H1 (cell line): ENCODE measurements at regions not wholly inside any gene's neighbourhood (a gene's known extent, or its start where the extent isn't known, plus 50 kb on each side); places are given as distances from the start of the nearest gene placed in this dataset.

Source experiments
- CTCF ChIA-PET: fragments of 300-600 bp; sonication (Branson Sonifier 250); formaldehyde crosslinking; loops from one replicate; lab custom pipeline; 2021; ENCODE audit not compliant: partially characterized antibody; lab: Charles Lee
- POLR2A ChIA-PET: fragments of 300-600 bp; sonication (Branson Sonifier 250); formaldehyde crosslinking; loops from one replicate; lab custom pipeline; 2021; ENCODE audit warnings: inconsistent platforms; ENCODE audit not compliant: partially characterized antibody; lab: Charles Lee
- DNase-seq, 2 experiments: peaks; one replicate each; pipeline versions ENCODE4 v3.0.0 to v3.0.0-alpha.2; 2010 to 2022; ENCODE audit warnings: low spot score in 2 of 2, low read depth in 1 of 2, mixed read lengths in 1 of 2
- FAIRE-seq: peaks from 2 replicates; lab custom pipeline; 2011; peaks lifted over from hg19 to GRCh38; lab: Jason Lieb, UNC
- H2AFZ ChIP-seq: 2 replicates; pipeline ENCODE4 v1.8.1; 2012; ENCODE audit warnings: low read length, inconsistent platforms
- H2AK5ac ChIP-seq: 2 replicates; pipeline ENCODE4 v1.6.1; 2013; ENCODE audit warnings: low read depth, low read length
- H2BK120ac ChIP-seq: replicated peaks from 2 replicates; pipeline ENCODE3; 2013; ENCODE audit warnings: low read depth, low read length, inconsistent platforms
- H2BK12ac ChIP-seq: 2 replicates; pipeline ENCODE4 v1.6.1; 2013; ENCODE audit warnings: low read depth, low read length
- H2BK15ac ChIP-seq: 2 replicates; pipeline ENCODE4 v1.6.1; 2013; ENCODE audit warnings: low read length
- H2BK20ac ChIP-seq: 2 replicates; pipeline ENCODE4 v1.6.1; 2013; ENCODE audit warnings: low read length
- H2BK5ac ChIP-seq: 2 replicates; pipeline ENCODE4 v1.6.1; 2013; ENCODE audit warnings: low read depth, low read length
- H3K14ac ChIP-seq: 2 replicates; pipeline ENCODE4 v1.6.1; 2013; ENCODE audit warnings: inconsistent platforms; ENCODE audit not compliant: insufficient read length
- H3K18ac ChIP-seq: 2 replicates; pipeline ENCODE4 v1.6.1; 2013; ENCODE audit warnings: low read length; ENCODE audit errors: extremely low read depth
- H3K23ac ChIP-seq: 2 replicates; pipeline ENCODE4 v1.6.1; 2013; ENCODE audit warnings: inconsistent platforms; ENCODE audit not compliant: insufficient read length
- H3K23me2 ChIP-seq: 2 replicates; pipeline ENCODE4 v1.6.1; 2013; ENCODE audit warnings: low read depth, low read length
- H3K27ac ChIP-seq: 2 replicates; pipeline ENCODE4 v1.6.1; 2011; ENCODE audit warnings: low read depth, low read length, inconsistent platforms
- H3K27me3 ChIP-seq, 4 experiments: replicated peaks in 1 of 4; 1 replicate in 1 of 4; 2 replicates in 3 of 4; pipeline versions ENCODE4 v1.6.1 to v1.8.1; 2011 to 2013; ENCODE audit warnings: low read length in 3 of 4, mild to moderate bottlenecking in 3 of 4, inconsistent platforms in 2 of 4, mixed read lengths in 2 of 4, moderate library complexity in 1 of 4; ENCODE audit not compliant: control insufficient read depth in 3 of 4, insufficient read depth in 3 of 4; ENCODE audit errors: extremely low read depth in 1 of 4
- H3K36me3 ChIP-seq, 4 experiments: 2 replicates each; pipeline versions ENCODE4 v1.6.1 to v1.8.1; 2011 to 2013; ENCODE audit warnings: mild to moderate bottlenecking in 4 of 4, low read length in 3 of 4, moderate library complexity in 2 of 4, control low read depth in 1 of 4, inconsistent platforms in 1 of 4; ENCODE audit not compliant: insufficient read depth in 4 of 4, control insufficient read depth in 2 of 4
- H3K4ac ChIP-seq: replicated peaks from 2 replicates; pipeline ENCODE3; 2013; ENCODE audit warnings: low read length, low read depth, mixed read lengths, inconsistent platforms; ENCODE audit not compliant: insufficient read length
- H3K4me1 ChIP-seq, 4 experiments: replicated peaks in 1 of 4; 1 replicate in 1 of 4; 2 replicates in 3 of 4; pipeline versions ENCODE4 v1.6.1 to v1.8.1; 2011 to 2013; ENCODE audit warnings: low read length in 3 of 4, inconsistent platforms in 2 of 4, mixed read lengths in 1 of 4; ENCODE audit not compliant: insufficient read depth in 4 of 4, control insufficient read depth in 3 of 4
- H3K4me2 ChIP-seq, 2 experiments: 2 replicates each; pipeline versions ENCODE4 v1.6.1 to v1.8.1; 2011 to 2013; ENCODE audit warnings: low read depth in 2 of 2, low read length in 2 of 2, control low read depth in 1 of 2, inconsistent platforms in 1 of 2, mild to moderate bottlenecking in 1 of 2; ENCODE audit not compliant: insufficient read depth in 1 of 2
- H3K4me3 ChIP-seq, 4 experiments: fragments of 200-600, 300-600 bp in 1 of 4; sonication (generic), shearing (Covaris generic), sonication (Bioruptor Twin) in 1 of 4; 2 replicates each; pipeline versions ENCODE4 v1.5.1 to v1.8.1; 2011 to 2016; ENCODE audit warnings: low read length in 4 of 4, low read depth in 3 of 4, control low read depth in 2 of 4, inconsistent platforms in 2 of 4, mild to moderate bottlenecking in 2 of 4, mixed read lengths in 1 of 4, moderate library complexity in 1 of 4; ENCODE audit not compliant: insufficient read depth in 2 of 4; ENCODE audit errors: extremely low read depth in 1 of 4
- H3K56ac ChIP-seq: replicated peaks from 2 replicates; pipeline ENCODE3; 2013; ENCODE audit warnings: low read depth, mild to moderate bottlenecking, mixed read lengths, low read length, inconsistent platforms; ENCODE audit not compliant: insufficient read length
- H3K79me1 ChIP-seq: 2 replicates; pipeline ENCODE4 v1.6.1; 2013; ENCODE audit warnings: low read depth, low read length, control low read depth
- H3K79me2 ChIP-seq, 2 experiments: 2 replicates each; pipeline versions ENCODE4 v1.6.1 to v1.8.1; 2012 to 2013; ENCODE audit warnings: low read length in 2 of 2, mild to moderate bottlenecking in 2 of 2, inconsistent platforms in 1 of 2; ENCODE audit not compliant: insufficient read depth in 2 of 2, control insufficient read depth in 1 of 2
- H3K9ac ChIP-seq, 4 experiments: replicated peaks in 1 of 4; 1 replicate in 1 of 4; 2 replicates in 3 of 4; pipeline versions ENCODE4 v1.6.1 to v1.8.1; 2011 to 2013; ENCODE audit warnings: low read depth in 3 of 4, low read length in 3 of 4, control low read depth in 2 of 4, mild to moderate bottlenecking in 2 of 4, moderate library complexity in 2 of 4, inconsistent platforms in 1 of 4; ENCODE audit errors: extremely low read depth in 1 of 4
- H3K9me3 ChIP-seq, 2 experiments: 2 replicates each; pipeline versions ENCODE4 v1.6.1 to v1.8.1; 2012 to 2013; ENCODE audit warnings: mild to moderate bottlenecking in 2 of 2, moderate library complexity in 2 of 2, control low read depth in 1 of 2, inconsistent platforms in 1 of 2, low read depth in 1 of 2, low read length in 1 of 2, mixed read lengths in 1 of 2; ENCODE audit not compliant: insufficient read depth in 2 of 2
- H4K20me1 ChIP-seq, 2 experiments: replicated peaks in 1 of 2; 2 replicates each; pipeline versions ENCODE3 to v1.8.1; 2011 to 2013; ENCODE audit warnings: inconsistent platforms in 2 of 2, low read length in 2 of 2, mild to moderate bottlenecking in 1 of 2; ENCODE audit not compliant: insufficient read depth in 2 of 2, control insufficient read depth in 1 of 2
- H4K5ac ChIP-seq: 2 replicates; pipeline ENCODE4 v1.6.1; 2013; ENCODE audit warnings: low read length, low read depth, mixed read lengths, inconsistent platforms; ENCODE audit not compliant: insufficient read length
- H4K8ac ChIP-seq: 2 replicates; pipeline ENCODE4 v1.8.0; 2013; ENCODE audit warnings: mild to moderate bottlenecking, moderate library complexity, low read length, inconsistent platforms; ENCODE audit not compliant: insufficient read depth; ENCODE audit errors: extremely low read depth
- H4K91ac ChIP-seq: replicated peaks from 2 replicates; pipeline ENCODE3; 2013; ENCODE audit warnings: low read length, mixed read lengths, inconsistent platforms; ENCODE audit not compliant: insufficient read length
- CTBP2 ChIP-seq: IDR thresholded peaks from 2 replicates; pipeline ENCODE4 v1.7.0; 2011; ENCODE audit warnings: borderline replicate concordance, mild to moderate bottlenecking, moderate library complexity, mixed read lengths, low read length; ENCODE audit not compliant: insufficient read depth, insufficient read length
- KDM1A ChIP-seq: fragments of 200-600, 300-600 bp; sonication (generic); IDR thresholded peaks from 2 replicates; pipeline ENCODE4 v1.7.1; 2016; ENCODE audit warnings: mild to moderate bottlenecking, low read length, borderline replicate concordance
- PHF8 ChIP-seq: fragments of 200-600 bp; sonication (generic); conservative IDR thresholded peaks from 2 replicates; pipeline ENCODE4 v1.7.1; 2012; ENCODE audit warnings: low read depth, mild to moderate bottlenecking, inconsistent platforms, low read length, moderate library complexity
- RBBP5 ChIP-seq: IDR thresholded peaks from 2 replicates; pipeline ENCODE4 v1.7.1; 2012; ENCODE audit warnings: low read depth, mild to moderate bottlenecking, inconsistent platforms, low read length, moderate library complexity, borderline replicate concordance
- SIN3A ChIP-seq, 2 experiments: IDR thresholded peaks in 1 of 2; conservative IDR thresholded peaks in 1 of 2; 2 replicates each; pipeline ENCODE4 v1.6.1; 2011 to 2012; ENCODE audit warnings: low read length in 2 of 2, improper control_type of control experiment in 1 of 2, low read depth in 1 of 2, mild to moderate bottlenecking in 1 of 2
- SIX5 ChIP-seq: IDR thresholded peaks from 2 replicates; pipeline ENCODE4 v1.6.1; 2011; ENCODE audit warnings: mild to moderate bottlenecking, low read depth, low read length
- TAF7 ChIP-seq: optimal IDR thresholded peaks from 2 replicates; pipeline ENCODE3; 2011; ENCODE audit warnings: low read depth, mild to moderate bottlenecking, inconsistent platforms, low read length, moderate library complexity, borderline replicate concordance
- YY1 ChIP-seq: IDR thresholded peaks from 2 replicates; pipeline ENCODE4 v1.6.1; 2011; ENCODE audit warnings: low read depth, mild to moderate bottlenecking, low read length
- TF ChIP-seq, protein P1 (sequence below): IDR thresholded peaks from 2 replicates; pipeline ENCODE4 v1.6.1; 2012; ENCODE audit warnings: low read length, inconsistent platforms

DNA sequence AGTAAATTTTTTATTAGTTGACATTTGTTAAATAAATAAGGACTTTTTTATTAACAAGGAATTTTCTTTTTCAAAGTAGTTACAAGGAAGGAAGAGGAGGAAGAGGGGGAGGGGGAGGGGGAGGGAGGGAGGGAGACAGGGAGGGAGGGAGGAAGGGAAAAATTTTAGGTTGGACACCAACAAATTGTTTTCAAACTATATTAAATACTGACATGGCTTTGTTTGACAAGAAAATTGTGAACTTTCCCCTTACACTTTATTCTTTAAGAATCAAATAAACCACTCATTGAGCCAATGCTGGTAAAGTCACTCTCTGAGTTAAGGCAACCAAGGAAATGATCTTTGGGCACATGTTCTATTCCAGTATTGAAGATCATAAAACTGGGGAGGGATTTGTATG, 115.7 kb upstream of the PPP2R3A start:
- Histone ChIP-seq H3K27me3 (no peaks in the 10 kb centered on the region), H3K18ac (no peak overlapping the region), H2BK5ac (no peak overlapping the region), H3K4me3 (no peak overlapping the region), H2BK120ac (no peak overlapping the region), H4K91ac (no peak overlapping the region), H3K9ac (no peak overlapping the region), H2BK20ac (no peak overlapping the region), H3K79me2 (no peaks in the 10 kb centered on the region), H2AFZ (no peak overlapping the region), H2BK12ac (no peak overlapping the region), H4K8ac (no peak overlapping the region), H3K56ac (no peak overlapping the region), H3K79me1 (no peaks in the 10 kb centered on the region), H2AK5ac (no peak overlapping the region), H3K4me1 (no peaks in the 10 kb centered on the region), H3K27ac (no peak overlapping the region), H3K23ac (no peak overlapping the region), H3K9me3 (no peaks in the 10 kb centered on the region; a peak in 1 of 4 replicates), H3K4me2 (no peak overlapping the region), H4K20me1 (no peaks in the 10 kb centered on the region), H3K36me3 (no peaks in the 10 kb centered on the region), H3K4ac (no peak overlapping the region), H4K5ac (no peak overlapping the region), H3K14ac (no peak overlapping the region), H3K23me2 (no peaks in the 10 kb centered on the region), H2BK15ac (no peak overlapping the region)
- FAIRE-seq (no peak), DNase-seq (no peak)
- CTCF ChIA-PET: interaction anchor here (1.5 to 1.7 kb wide), 2 partner anchors 13 to 15 kb away, joined by 3 to 4 read pairs; no protein-coding TSS in a partner anchor
- POLR2A ChIA-PET: no interaction called here
- no peak for TF ChIP-seq SIX5
- TF ChIP-seq, protein P1, sequence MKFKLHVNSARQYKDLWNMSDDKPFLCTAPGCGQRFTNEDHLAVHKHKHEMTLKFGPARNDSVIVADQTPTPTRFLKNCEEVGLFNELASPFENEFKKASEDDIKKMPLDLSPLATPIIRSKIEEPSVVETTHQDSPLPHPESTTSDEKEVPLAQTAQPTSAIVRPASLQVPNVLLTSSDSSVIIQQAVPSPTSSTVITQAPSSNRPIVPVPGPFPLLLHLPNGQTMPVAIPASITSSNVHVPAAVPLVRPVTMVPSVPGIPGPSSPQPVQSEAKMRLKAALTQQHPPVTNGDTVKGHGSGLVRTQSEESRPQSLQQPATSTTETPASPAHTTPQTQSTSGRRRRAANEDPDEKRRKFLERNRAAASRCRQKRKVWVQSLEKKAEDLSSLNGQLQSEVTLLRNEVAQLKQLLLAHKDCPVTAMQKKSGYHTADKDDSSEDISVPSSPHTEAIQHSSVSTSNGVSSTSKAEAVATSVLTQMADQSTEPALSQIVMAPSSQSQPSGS: no peak
- no peak for TF ChIP-seq PHF8
- no peak for TF ChIP-seq TAF7
- no peak for TF ChIP-seq SIN3A (conservative IDR thresholded peaks at IDR 0.05 in 1 of 2, IDR thresholded peaks at IDR 0.05 in 1 of 2; ENCODE audit: low read depth in 1 of 2, low read length in 2 of 2)
- TF ChIP-seq CTBP2: no peak
- no peak for TF ChIP-seq KDM1A
- TF ChIP-seq YY1: no peak
- TF ChIP-seq RBBP5: no peak
